GM12865 (cell line): ENCODE measurements at regions not wholly inside any gene's neighbourhood (a gene's known extent, or its start where the extent isn't known, plus 50 kb on each side); places are given as distances from the start of the nearest gene placed in this dataset.
"Not testable (repeated sequence)": the region's sequence is repeated elsewhere in the genome, so short reads cannot be mapped to it uniquely, and the experiment has no call there.

Experiments used
- DNase-seq: peaks from one replicate; pipeline ENCODE4 v3.0.0; 2010; ENCODE audit warnings: low read depth
- H3K4me3 ChIP-seq: 2 replicates; pipeline ENCODE4 v1.5.1; 2011; ENCODE audit warnings: mild to moderate bottlenecking, low read depth, low read length, control low read depth
- TF ChIP-seq, protein P1 (sequence below): IDR thresholded peaks from 2 replicates; pipeline ENCODE4 v1.5.1; 2011; ENCODE audit warnings: low read length, control low read depth, low read depth, inconsistent platforms; ENCODE audit not compliant: insufficient read depth; ENCODE audit errors: missing control alignments

DNA sequence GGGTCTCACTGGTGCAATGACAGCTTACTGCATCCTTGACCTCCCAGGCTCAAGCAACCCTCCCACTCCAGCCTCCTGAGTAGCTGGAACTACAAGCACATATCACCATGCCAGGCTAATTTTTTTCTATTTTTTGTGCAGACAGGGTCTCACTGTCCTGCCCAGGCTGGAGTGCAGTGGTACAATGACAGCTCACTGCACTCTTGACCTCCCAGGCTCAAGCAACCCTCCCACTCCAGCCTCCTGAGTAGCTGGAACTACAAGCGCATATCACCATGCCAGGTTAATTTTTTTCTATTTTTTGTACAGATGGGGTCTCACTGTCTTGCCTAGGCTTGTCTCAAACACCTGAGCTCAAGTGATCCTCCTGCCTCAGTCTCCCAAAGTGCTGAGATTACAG, 74.0 kb downstream of the GASK1B start:
- DNase-seq: no peak
- TF ChIP-seq, protein P1, sequence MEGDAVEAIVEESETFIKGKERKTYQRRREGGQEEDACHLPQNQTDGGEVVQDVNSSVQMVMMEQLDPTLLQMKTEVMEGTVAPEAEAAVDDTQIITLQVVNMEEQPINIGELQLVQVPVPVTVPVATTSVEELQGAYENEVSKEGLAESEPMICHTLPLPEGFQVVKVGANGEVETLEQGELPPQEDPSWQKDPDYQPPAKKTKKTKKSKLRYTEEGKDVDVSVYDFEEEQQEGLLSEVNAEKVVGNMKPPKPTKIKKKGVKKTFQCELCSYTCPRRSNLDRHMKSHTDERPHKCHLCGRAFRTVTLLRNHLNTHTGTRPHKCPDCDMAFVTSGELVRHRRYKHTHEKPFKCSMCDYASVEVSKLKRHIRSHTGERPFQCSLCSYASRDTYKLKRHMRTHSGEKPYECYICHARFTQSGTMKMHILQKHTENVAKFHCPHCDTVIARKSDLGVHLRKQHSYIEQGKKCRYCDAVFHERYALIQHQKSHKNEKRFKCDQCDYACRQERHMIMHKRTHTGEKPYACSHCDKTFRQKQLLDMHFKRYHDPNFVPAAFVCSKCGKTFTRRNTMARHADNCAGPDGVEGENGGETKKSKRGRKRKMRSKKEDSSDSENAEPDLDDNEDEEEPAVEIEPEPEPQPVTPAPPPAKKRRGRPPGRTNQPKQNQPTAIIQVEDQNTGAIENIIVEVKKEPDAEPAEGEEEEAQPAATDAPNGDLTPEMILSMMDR: no peak
- no peak overlapping the region for H3K4me3 ChIP-seq

DNA sequence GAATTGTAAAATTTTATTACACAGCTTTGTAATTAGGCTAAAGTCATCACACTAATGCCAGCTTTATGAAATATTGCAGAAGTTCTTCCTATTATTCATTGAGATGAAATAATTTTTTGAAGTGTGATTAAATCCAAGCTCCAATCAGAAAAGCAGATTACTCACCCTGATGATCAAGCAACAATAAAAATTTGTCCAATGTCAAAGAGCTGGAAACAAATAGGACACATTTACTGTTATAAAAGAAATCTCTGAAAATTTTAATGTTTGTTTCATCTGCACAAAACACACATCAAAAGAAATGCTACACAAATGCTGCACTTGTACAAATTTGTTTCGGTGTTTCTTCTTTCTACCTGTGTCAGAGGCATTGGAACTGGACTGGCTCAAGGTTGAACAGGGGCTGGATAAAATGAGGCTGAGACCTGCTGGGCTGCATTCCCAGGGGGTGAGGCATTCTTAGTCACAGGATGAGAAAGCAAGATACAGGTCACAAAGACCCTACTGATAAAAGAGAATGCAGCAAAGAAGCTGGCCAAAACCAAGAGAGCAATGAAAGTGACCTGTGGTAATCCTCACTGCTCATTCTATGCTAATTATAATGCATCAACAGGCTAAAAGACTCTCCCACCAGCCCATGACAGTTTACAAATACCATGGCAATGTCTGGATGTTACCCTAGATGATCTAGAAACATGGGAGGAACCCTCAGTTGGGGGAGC, 78.3 kb downstream of the GASK1B start:
- no peak for DNase-seq
- no peak overlapping the region for H3K4me3 ChIP-seq
- TF ChIP-seq, protein P1: no peak

DNA sequence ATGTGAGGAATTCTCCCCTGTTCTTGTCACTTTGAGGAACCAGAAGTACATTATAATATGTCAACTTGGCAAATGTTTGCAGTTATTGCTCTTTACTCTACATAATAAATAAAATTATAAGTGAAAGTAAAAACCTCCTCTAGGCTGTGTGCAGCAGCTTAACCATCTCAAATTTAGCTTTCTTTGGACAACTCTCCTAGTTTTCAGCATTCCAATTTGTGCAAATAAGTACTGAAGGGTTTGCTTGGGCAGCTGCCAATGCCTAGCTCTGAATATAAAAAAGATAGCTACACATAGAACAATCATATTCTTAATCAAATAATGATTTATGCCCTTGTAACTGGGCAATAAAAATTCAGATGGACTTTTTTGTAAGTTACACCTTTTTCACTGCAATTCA, 82.5 kb downstream of the GASK1B start:
- H3K4me3 ChIP-seq: no peak overlapping the region
- DNase-seq: no peak
- TF ChIP-seq, protein P1: no peak

DNA sequence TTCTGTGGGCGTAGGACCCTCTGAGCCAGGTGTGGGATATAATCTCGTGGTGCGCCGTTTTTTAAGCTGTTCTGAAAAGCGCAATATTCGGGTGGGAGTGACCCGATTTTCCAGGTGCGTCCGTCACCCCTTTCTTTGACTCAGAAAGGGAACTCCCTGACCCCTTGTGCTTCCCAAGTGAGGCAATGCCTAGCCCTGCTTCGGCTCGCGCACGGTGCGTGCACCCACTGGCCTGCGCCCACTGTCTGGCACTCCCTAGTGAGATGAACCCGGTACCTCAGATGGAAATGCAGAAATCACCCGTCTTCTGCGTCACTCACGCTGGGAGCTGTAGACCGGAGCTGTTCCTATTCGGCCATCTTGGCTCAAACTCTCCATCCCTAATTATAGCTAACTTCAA, 82.9 kb downstream of the GASK1B start:
- not testable (repeated sequence) for H3K4me3 ChIP-seq, DNase-seq

DNA sequence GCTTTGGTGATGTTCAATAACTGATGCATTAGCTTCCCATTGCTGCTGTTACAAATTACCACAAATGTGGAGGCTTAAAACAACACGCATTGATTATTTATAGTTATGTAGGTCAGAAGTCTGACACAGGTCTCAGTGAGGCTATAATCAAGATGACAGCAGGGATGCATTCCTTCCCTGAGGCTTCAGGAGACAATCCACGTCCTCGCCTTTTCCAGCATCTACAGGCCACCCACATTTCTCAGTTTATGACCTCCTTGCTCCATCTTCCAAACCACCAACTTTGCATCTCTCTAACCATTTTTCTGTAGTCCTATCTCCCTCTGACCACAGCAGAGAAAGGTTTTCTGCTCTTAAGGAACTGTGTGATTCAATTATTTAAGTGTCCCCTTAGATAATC, 92.5 kb downstream of the GASK1B start:
- DNase-seq: no peak
- no peak overlapping the region for H3K4me3 ChIP-seq
- TF ChIP-seq, protein P1: no peak

DNA sequence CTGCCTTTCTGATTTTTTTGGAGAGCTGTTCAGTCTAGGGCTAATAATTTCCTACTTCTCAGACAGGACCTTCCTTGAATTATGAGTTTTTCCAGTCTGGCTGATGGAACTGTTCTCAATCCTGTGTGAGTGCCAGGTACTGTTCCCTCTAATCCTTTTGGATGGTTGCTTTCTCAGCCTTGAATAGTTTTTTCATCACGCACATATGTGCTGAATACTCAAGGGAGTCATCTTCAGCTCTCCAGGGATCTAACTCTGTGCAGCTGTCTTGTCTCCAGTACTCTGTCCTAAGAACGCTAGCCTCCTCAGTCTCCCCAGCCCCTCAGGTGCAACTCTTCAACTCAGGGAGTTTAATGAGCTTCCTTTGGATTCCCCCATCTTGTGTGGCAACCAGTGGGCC, 93.2 kb downstream of the GASK1B start:
- no peak for DNase-seq
- TF ChIP-seq, protein P1: no peak
- no peak overlapping the region for H3K4me3 ChIP-seq

DNA sequence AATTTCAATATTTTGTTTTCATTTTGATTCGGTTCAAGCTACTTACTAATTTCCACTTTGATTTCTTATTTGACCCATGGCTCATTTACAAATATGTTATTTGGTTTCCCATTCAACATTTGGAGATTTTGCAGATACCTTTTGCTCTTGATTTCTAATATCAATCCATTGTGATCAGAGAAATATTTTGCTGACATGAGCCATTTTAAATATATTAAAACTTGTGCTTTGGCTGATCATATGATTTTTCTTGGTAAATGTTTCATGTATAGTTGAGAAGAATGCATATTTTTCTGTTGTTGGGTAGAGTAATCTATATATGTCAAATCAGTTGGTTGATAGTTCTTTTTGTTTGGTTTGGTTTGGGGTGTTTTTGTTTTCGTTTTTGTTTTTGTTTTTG, 95.0 kb downstream of the GASK1B start:
- H3K4me3 ChIP-seq: no peak overlapping the region
- TF ChIP-seq, protein P1: no peak
- DNase-seq: no peak
